OCI-LY7 (cell line): ENCODE measurements at regions not wholly inside any gene's neighbourhood (a gene's known extent, or its start where the extent isn't known, plus 50 kb on each side); places are given as distances from the start of the nearest gene placed in this dataset.

ENCODE experiments used
- EZH2phosphoT487 ChIP-seq: fragments of 200-600 bp; sonication (generic); IDR thresholded peaks from 2 replicates; pipeline ENCODE4 v1.6.1; 2018; ENCODE audit warnings: low read depth, borderline replicate concordance, mild to moderate bottlenecking, mixed run types, antibody characterized with exemption, low read length, moderate library complexity, mixed read lengths
- TF ChIP-seq, protein P1 (sequence below): fragments of 200-600 bp; sonication (generic); conservative IDR thresholded peaks from 2 replicates; pipeline ENCODE4 v1.5.1; 2014; ENCODE audit warnings: mild to moderate bottlenecking, antibody characterized with exemption, low read length, moderate library complexity, mixed read lengths

GRCh38 chr14:39680777-39681176 lies 248.5 kb upstream of the FBXO33 start:
- TF ChIP-seq, protein P1, sequence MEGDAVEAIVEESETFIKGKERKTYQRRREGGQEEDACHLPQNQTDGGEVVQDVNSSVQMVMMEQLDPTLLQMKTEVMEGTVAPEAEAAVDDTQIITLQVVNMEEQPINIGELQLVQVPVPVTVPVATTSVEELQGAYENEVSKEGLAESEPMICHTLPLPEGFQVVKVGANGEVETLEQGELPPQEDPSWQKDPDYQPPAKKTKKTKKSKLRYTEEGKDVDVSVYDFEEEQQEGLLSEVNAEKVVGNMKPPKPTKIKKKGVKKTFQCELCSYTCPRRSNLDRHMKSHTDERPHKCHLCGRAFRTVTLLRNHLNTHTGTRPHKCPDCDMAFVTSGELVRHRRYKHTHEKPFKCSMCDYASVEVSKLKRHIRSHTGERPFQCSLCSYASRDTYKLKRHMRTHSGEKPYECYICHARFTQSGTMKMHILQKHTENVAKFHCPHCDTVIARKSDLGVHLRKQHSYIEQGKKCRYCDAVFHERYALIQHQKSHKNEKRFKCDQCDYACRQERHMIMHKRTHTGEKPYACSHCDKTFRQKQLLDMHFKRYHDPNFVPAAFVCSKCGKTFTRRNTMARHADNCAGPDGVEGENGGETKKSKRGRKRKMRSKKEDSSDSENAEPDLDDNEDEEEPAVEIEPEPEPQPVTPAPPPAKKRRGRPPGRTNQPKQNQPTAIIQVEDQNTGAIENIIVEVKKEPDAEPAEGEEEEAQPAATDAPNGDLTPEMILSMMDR = no peak
- no peak for TF ChIP-seq EZH2phosphoT487
